GM12873 (cell line): ENCODE measurements at regions not wholly inside any gene's neighbourhood (a gene's known extent, or its start where the extent isn't known, plus 50 kb on each side); places are given as distances from the start of the nearest gene placed in this dataset.

ENCODE experiments used
- CTCF ChIP-seq: IDR thresholded peaks from 2 replicates; pipeline ENCODE4 v1.5.1; 2012; ENCODE audit warnings: low read depth, mild to moderate bottlenecking, moderate library complexity, low read length, control low read depth; ENCODE audit not compliant: insufficient read depth; ENCODE audit errors: missing control alignments

DNA sequence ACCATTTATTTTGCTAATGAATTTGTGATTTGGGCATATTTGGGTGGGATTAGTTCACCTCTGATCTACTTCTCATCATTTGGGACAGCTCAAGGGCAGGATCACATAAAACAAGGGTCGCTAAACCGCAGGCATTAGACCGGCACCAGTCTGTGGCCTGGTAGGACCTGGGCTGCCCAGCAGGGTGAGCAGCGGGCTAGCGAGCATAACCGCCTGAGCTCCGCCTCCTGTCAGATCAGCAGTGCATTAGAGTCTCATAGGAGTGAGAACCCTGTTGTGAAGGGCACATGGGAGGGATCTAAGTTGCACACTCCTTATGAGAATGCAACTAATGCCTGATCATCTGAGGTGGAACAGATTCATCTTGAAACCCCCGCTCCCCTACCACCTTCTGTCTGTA lies 785.3 kb downstream of the TRHDE start:
- TF ChIP-seq CTCF: no peak

GRCh38 chr12:73065913-73066312 lies 793.7 kb downstream of the TRHDE start:
- no peak for TF ChIP-seq CTCF

- no peak for TF ChIP-seq CTCF
Measured at GRCh38 chr12:73067616-73068015, 795.4 kb downstream of the TRHDE start.

DNA sequence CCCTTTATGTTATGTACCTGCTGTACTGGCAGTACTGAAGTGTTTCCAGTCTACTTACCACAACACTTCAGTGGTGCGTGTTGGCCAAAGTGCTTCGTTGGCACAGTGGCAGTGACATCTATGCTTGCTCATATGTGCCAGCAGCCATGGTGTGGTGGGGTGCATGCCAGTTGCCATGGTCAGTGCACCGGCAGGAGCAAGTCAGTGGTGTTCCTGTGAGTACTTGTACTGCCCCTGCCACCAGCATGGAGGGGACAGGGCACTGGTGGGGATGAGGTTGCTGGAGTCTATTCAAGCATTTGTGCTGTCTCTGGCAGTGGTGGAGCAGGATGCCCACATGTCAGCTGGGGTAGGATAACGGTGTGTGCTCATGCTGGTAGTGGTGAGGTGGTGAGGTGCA lies 800.0 kb downstream of the TRHDE start:
- TF ChIP-seq CTCF: no peak

DNA sequence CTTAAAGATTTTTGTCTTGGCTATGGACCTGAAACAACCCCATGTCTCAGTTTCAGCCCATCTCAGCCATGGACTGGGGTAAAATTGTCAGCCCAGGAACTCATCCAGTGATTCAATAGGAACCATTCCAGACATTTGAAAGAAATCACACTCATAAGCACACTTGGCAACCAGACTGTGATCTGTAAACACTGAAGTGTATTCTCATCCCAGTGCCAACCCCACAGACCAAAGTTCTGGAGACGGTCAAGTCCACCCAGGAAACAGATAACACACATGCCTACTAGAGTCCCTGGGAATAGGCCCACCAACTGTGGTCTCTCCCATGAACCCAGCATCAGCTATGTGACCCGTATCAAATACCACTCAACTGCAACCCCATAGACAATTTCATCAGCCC lies 804.6 kb downstream of the TRHDE start:
- no peak for TF ChIP-seq CTCF

GRCh38 chr12:73083736-73084135 lies 811.6 kb downstream of the TRHDE start:
- no peak for TF ChIP-seq CTCF

GRCh38 chr12:73106296-73106695 lies 834.1 kb downstream of the TRHDE start:
- TF ChIP-seq CTCF: no peak
